NCI-H1417 (cell line): ENCODE measurements at regions not wholly inside any gene's neighbourhood (a gene's known extent, or its start where the extent isn't known, plus 50 kb on each side); places are given as distances from the start of the nearest gene placed in this dataset.

Experiments
- DNase-seq, 3 experiments: peaks; one replicate each; lab custom pipeline; 2025; lab: John Stamatoyannopoulos, UW

DNA sequence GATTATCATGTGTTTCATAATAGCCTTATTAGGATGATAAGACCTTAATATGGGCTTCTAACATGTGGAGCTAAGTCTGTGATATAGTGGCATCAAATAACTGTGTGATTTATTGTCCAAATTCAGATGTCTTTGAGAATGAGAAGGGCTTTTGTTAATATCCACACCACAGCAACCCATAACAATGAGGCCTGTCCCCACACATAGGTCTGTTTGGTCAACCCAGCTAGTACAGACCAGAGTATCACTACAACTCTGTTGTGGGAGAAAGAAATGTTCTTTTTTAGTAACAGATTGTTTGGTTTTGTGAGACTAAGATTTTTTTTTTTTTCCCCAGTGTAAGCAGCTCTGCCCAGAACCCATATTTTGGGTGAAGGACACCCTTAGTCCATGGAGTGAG is 439.2 kb downstream of the PIK3C3 start:
- no peak for DNase-seq

GRCh38 chr18:42401131-42401673 is 446.2 kb downstream of the PIK3C3 start:
- DNase-seq, result no peak

- DNase-seq, result no peak
These were observed 449.1 kb downstream of the PIK3C3 start for GRCh38 chr18:42404151-42404550.

DNA sequence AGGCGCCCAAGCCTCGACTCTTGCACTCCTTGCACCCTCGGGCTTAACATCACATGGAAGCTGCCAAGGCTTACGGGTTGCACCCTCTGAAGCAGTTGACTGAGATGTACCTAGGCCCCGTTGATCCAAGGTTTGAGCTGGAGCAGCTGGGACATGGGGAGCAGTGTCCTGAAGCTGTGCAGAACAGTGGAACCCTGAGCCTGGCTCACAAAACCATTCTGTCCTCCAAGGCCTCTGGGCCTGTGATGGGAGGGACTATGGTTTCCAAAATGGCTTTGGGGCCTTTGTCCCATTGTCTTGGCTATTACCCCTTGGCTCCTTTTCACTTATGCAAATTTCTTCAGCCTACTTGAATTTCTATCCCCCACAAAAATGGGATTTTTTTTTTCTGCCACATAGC is 454.0 kb downstream of the PIK3C3 start:
- DNase-seq, result no peak

DNA sequence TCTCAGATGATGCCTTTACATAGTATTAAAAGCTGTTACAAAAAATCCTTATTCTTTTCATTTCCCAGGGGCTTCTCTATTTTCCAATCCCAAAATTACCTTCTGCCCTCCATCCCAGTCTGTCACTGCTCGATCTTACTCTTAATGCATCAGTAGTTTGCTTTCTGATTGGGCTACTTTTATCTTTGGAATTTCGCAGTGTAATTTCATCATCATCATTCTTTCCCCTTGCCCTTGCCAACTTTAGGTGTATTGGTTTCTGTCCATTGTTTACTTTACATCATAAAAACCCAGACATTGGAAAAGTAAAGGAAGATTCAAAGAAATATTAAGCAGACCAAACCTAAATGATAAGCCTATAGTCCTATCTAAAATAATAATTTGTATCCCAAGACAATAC is 457.2 kb downstream of the PIK3C3 start:
- DNase-seq, result no peak

GRCh38 chr18:42412896-42413295 is 457.9 kb downstream of the PIK3C3 start:
- DNase-seq, result no peak

DNA sequence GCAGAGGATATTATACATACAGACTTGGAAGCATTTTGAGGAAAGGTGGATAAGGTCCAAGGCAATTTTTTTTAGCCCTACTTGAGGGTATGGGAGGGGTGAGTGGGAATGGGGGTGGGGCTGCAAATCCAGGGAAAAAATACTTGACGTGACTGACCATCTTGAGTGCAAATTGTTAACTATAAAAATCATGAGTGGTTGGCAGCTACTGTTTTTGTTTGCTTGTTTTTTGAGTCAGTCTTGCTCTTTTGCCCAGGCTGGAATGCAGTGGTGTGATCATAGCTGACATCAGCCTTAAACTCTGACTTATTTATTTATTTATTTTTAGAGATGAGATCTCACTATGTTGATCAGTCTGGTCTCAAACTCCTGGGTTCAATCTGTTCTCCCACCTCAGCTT is 458.8 kb downstream of the PIK3C3 start:
- no peak for DNase-seq

DNA sequence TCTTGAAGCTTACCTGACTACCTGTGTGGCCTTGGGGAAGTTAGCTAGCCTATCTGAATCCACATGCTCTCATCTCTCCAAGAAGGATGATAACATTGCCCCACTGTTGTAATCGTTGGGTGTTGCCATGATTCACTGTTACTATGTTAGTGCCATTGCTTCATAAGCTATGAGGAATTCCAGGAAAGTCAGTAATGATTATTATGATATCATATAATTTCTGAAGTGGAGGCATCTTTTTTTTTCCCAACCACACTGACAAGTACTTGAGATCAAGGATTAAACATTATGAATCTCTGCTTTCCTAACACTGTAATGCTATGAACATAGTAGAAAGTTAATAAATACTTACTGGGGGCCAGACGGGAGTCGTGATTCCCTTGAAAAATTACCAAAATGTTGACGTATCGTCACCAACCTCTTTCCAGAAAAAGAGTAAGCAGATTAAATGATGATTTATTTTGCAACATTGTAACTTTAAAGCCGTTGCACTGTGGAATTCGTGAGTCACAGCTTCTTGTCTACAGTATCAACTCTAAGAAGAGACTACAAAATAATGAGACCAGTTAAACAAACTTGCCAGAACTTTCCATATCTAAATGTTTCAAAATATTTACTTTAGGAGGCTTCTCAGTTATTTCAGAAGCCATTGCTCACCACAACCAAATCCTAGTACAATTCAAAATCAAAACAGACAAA is 459.9 kb downstream of the PIK3C3 start:
- DNase-seq, result no peak

- no peak for DNase-seq
These were observed 462.2 kb downstream of the PIK3C3 start for GRCh38 chr18:42417189-42417588.

DNA sequence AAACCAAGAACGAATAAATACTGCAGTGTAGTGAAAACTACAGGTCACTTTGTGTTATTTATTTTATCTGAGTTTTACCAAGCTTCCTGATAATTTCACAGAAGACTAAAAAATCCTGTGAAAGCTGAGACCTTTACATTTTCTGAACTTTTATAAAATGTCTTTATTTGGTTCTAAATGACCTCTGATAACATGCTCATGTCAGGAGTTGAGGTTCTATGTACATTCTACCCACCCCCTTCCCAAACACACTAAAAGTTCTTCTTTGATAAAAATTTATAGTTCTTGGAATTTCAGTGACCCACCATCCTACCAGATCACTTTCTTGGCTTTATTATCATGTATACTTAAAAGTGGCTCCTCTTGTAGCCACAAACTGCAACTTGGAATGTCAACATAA is 463.1 kb downstream of the PIK3C3 start:
- no peak for DNase-seq

DNA sequence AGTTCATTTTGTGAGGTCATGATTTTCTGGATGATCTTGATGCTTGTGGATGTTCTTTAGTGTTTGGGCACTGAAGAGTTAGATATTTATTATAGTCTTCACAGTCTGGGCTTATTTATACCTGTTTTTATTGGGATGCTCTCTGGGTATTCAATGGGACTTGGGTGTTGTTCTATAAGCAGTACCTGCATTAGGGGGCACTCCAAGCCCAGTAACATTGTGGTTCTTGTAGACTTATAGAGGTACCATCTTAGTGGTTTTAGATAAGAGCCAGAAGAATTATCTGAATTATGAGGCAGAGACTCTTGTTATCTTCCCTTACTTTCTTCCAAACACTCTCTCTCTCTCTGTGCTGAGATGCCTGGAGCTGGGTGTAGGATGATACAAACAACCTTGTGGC is 470.0 kb downstream of the PIK3C3 start:
- peak in 1 of 3 experiments; percentile 16 for DNase-seq

DNA sequence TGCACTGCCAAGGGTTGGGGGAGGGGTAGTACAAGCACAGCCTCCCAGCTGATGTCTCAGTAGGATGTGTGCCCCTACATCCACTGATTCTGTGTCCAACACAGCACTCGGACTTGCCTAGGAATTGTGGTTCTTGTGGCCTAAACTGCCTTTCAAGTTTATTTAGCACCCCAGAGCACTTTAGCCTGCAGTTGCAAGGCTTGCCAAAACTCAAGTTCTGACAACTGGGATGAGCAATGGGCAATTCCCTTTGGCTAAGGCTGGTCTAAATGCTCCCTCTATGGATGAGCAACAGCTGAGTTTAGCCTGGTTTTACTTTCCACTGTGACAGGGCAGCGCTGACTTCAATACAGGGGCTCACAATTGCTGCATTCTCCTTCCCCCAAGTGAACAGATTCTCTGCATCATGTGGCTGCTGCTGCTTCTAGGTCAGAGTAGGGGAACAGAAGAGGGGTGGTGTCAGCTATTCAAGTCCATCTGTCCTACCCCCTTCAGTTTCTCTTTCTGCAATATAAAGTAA is 471.5 kb downstream of the PIK3C3 start:
- DNase-seq, result no peak

- no peak for DNase-seq
These were observed 474.2 kb downstream of the PIK3C3 start for GRCh38 chr18:42429196-42429595.

DNA sequence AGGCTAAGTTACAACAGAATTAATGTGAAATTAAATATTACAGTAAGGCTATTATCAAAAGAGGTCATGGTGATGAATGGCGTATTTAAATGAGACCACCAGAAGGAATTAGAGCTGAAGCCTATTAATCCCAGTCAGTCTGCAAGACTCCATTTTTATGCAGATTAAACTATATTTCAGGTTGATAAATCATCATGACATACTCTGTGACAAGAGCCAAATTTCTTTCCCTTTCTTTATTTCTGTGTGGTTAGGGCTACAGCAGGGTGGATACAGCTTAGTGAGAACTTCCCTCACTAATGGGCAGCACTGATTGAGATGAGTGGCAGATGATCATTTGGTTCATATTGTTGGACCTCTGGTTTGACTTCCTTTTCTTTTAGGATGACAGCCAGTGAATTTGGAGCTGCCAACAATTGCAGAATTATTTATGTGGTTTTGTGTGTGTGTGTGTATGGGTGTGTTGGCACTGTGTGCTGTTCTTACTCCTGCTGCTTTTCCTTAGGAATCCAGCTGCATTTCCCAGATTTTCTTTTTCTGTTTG is 481.3 kb downstream of the PIK3C3 start:
- no peak for DNase-seq

DNA sequence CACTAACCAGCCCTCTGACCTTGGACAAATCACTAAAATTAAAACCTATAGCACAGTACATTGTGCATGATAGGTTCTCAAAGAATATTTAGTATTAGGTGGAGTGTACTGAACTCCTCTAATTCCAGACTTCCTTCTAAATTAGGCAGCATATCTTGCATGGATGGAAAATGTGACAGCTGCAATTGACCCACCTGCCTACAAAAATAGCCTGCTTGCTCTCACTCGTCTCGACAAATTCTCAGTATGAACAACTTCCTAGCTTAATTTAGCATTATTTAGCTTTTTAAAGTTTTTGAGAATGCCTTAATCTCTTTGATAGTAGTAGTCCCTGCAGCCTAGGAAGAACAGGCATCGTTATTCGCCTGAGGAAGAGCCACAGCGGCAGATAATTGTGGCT is 482.0 kb downstream of the PIK3C3 start:
- no peak for DNase-seq

DNA sequence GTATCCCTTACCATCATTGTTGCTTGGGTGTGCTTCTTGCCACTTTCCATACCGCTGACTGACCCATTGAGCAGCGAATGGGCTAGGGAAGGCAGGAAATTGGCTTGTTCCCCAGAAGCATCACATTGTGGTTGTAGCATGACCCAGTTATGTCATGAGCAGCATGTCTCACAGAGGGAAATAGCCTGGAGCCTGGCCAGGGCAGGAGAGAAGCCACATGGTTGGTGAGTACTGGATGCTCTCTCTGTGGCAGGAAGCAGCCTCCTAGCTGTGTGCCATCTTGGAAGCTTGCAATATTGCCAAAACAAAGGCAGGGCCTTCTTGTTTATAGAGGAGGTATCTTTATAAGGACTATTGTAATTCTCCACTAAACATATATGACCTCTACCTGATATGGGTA is 482.6 kb downstream of the PIK3C3 start:
- no peak for DNase-seq

DNA sequence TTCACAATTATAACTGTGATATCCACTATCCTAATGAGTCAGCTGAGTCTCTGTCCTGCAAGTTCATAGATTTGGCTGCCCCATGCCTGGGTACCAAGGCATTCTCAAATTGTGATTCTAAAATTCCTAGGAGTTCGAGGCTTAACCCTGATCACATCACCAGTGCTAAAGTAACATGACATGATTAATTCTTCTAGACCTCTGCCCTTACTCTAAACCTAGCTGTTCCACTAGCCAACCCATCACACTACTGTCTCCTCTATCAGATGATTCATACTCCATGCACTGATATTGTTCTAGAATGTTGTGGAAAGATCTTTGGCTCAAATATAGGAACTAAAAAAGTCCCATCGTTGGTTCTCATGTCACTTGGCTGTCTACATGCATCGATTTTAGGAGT is 487.6 kb downstream of the PIK3C3 start:
- DNase-seq, result no peak

- no peak for DNase-seq
These were observed 489.3 kb downstream of the PIK3C3 start for GRCh38 chr18:42444349-42444748.

DNA sequence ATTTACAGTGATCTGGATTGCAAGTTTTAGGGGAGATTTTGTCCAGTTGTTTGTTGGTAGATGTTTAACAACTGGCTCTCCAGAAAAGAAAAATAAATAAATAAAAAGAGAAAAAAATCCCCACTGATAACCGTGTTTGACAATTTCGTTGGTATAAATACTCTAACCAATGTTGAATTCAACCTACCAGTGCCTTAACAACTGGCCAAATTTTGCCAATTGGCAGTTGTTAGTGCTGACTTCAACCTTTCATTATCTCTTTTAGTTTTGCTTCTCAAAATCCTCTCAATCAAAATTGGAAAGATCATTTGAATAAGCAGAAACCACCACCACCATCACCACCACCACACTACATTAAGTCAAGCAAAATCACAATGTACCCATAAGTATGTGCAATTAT is 490.3 kb downstream of the PIK3C3 start:
- DNase-seq, result no peak

GRCh38 chr18:42446195-42446594 is 491.2 kb downstream of the PIK3C3 start:
- DNase-seq, result no peak

DNA sequence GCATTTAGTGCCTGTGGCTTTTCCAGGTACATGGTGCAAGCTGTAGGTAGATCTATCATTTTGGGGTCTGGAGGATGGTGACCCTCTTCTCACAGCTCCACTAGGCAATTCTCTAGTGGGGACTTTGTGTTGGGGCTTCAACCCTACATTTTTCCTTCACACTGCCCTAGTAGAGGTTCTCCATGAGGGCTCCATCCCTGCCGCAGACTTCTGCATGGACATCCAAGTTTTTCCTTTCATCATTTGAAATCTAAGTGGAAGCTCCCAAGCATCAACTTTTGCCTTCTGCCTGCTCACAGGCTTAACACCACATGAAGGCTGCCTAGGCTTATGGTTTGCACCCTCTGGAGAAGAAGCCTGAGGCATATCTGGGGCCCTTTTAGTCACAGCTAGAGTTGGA is 492.7 kb downstream of the PIK3C3 start:
- no peak for DNase-seq

DNA sequence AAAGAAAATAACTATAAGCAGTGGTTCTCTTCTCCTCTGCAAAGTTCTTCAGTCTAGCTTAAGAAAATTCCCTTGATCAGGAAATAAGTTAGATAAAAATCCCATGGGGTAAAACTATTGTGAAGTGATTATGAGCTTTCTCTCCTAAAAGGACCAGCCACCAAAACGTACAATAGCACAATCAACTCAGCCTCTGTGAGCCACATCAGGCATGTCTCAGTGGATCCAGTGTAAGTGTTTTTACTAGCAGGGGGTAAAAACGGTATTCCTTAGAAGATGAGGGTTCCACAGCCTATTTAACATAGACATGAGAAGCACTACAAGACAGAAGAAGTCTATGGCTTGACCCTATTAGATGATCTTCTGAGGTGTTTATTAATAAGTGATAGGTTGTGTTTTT is 503.2 kb downstream of the PIK3C3 start:
- no peak for DNase-seq

GRCh38 chr18:42459873-42460272 is 504.8 kb downstream of the PIK3C3 start:
- DNase-seq, result no peak

DNA sequence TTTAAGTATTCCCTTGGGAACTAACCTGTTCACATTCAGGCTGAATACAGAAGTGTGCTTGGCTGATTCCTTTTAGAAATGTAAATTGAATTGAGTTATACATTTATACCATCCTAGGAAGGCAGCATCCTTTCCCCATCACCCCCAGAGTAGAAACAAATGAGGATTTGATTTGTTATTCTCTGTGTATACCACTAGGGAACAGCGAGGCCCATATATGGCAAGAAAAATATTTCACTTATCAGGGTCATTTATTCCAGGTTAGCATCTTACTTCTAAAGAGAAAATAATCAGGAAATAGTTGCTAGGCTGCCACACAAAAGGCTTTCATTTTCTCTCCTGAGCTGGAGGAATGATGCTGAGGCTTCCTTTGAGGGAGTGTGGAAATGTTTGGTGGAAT is 516.9 kb downstream of the PIK3C3 start:
- peak in 1 of 3 experiments; percentile 30 for DNase-seq
